GM19043 (cell line): ENCODE measurements at regions not wholly inside any gene's neighbourhood (a gene's known extent, or its start where the extent isn't known, plus 50 kb on each side); places are given as distances from the start of the nearest gene placed in this dataset.
"Not testable (repeated sequence)": the region's sequence is repeated elsewhere in the genome, so short reads cannot be mapped to it uniquely, and the experiment has no call there.

Source experiments
- ATAC-seq: cut with Tn5 transposase; IDR thresholded peaks from one replicate; pipeline ENCODE4 v1.9.1; 2021; ENCODE audit warnings: low read depth; ENCODE audit not compliant: unreplicated experiment

DNA sequence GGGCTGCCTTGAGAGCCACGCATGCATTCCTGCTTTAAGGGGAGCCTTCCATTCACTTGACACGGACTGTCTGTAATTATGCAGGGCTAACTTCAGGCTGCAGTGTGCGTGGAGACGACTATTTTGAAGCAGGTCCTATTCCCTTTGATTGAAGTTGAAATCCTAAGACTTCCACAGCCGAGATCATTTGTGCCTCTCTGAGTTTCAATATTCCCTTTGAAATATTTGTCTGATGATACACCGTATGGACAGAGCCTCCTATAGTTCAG is 585.2 kb downstream of the TTLL7 start:
- not testable (repeated sequence) for ATAC-seq

DNA sequence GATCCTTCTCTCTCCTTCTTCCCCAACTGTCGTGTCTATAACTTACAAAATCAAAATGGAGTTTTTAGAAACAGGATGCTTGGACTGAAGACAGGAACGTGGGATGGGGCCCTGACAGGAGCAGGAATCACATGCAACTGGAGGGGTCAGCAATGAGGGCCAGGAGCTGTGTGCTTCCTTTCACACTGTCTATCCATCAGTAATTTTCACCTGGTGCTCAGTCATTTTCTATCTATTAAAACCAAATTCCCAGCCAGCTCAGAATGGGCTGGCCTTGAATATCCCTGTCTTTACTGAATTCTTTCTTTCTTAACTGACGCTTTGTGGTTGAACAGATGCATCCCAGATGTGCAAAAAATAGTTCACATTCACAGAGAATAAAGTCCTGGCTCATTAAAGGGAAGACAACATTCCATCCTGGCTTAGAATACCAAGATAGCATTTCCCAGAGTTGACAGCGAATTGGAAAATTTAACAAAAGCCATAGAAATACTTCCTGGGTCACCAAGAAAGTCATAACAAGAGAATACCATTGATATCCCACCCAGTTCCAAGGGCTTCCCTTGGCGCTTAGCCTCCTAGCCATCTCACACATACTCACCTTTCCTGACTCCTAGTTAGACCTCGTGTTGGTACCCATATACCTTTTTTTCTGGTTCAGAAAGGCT is 588.1 kb downstream of the TTLL7 start:
- ATAC-seq = not testable (repeated sequence)

DNA sequence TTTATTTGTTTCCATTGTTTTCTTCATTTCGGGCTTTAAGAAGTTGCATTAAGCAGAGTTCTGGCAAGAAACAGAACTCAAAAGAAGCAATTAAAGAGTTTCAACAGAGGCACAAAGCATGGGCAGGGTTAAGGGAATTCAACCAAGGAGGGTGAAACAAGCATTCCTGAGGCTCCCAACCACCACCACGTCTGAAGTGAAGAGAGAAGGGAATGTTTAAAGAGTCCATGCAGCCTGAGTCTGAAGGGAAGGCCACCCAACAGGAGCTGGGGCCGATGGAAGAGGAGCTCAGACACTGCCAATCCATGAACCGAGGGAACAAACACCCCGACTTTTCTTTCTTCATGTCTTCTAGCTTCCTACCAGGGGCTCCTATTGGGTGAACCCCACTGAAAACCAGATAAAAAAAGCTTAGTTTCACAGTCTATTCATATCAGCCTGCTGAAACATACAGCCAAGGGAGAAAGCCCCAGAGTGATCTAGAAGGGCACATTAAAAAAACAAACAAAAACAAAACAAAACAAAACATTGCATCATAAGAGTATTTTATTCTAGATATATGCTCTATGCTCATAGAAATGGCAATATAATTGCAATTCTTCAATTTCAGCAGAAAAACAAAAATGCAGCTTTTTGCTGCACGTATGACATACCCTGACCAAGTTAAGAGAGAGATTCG is 592.1 kb downstream of the TTLL7 start:
- not testable (repeated sequence) for ATAC-seq

DNA sequence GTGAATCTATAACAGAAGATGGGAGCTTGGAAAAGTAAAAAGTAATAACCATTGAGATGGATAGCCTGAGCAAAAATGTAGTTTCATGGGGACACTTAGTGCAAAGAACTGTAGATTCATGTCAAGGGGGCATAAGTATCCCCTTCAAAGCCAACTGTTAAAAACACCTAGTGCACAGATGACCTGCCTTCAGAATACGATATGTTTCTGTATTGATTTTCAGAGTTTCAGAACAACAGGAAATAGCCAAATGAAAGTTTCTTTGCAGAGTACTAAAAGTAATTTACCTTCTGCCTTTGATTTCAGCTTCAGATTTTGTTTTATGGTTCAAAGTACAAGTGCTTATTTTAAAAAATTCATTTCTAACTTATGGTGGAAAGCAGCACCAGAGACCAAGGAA is 593.1 kb downstream of the TTLL7 start:
- ATAC-seq = peak; percentile 58

DNA sequence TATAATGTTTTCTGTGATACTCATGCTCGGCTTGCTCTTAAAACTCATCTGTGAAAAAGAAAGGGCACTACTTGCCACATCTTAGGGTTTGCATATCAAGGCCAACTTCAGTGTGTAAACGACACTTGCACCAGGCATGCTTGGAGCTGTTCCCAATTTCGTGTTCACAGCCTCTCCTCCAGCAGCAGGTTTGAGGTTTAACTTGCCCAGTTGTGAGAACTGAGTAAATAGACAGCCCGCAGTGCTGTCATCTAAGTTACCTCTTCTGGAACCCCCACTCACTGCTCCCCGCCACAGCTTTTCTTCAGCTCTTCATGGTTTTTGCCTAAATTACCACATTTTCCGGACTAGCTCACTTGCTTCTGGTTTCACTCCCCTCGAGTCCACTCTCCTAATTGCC is 595.4 kb downstream of the TTLL7 start:
- not testable (repeated sequence) for ATAC-seq

DNA sequence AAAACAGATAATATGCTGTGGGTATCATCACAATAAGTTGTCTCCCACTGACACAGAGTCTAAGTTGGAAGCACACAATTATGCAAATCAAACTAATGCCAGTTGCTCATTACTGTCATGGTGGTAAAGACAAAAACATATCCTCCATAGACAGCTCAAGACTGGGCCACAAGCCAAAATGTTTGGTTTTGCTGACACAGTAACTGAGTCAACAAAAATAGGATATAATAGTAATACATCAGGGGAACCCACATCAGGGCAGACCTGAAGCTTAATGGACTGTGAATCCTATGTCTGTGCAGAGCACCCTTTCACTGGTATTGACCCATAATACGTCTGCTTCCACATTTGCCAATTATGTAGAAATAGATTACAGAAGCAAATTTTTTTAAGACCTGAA is 597.8 kb downstream of the TTLL7 start:
- not testable (repeated sequence) for ATAC-seq

DNA sequence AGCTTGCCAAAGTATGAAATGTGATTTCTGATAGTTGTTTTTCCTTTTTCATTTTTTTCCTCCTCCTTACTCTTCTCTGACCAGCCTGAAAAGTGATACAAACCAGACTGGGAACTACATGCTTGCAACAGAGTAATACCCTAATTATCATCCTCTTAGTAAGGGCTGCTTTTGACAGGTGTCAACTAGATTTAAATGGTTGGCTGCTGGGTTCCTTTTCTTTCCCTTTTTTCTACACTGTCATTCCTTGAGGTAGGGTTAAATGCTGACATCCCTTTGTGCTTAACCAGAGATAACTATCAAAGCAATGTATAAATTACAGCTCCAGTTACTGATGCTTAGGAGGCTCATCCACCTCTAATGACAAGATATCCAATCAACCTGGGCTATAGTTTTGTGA is 598.8 kb downstream of the TTLL7 start:
- not testable (repeated sequence) for ATAC-seq

DNA sequence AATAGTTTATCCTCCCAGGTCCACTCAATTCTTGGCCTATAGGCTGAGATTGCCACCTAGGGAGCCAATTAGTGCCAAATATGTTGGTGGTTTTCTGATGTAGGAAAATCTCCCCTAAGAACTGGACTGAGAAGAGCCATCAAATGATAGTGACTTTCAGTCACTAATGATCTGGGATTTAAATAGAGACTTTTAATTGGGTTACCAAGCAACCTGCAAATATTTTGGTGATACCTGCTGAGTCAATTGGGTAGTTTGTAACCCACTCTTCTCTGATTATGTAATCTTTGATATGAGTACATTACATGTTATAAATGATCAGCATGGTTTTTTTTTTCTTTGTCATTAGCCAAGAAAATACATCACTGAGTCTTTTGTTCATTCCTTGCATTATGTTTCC is 600.8 kb downstream of the TTLL7 start:
- ATAC-seq = not testable (repeated sequence)

DNA sequence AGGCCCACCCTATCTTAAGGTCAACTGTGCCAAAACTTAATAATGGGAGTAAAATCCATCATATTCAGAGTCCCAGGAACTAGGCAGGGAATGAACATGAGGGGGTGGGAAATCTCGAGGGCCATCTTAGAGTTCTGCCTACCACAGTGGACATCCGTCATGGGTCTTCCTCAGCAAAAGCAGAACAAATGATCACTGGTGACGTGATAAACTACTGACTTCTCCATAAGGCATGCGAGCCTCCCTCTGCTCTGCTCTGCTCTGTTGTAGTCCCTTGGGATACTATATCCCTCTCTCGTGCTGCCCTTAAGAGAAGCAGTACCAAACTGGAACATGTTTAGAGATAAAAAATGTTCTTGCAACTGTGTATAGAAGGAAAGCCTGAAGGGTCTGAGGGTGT is 603.8 kb downstream of the TTLL7 start:
- ATAC-seq = not testable (repeated sequence)

DNA sequence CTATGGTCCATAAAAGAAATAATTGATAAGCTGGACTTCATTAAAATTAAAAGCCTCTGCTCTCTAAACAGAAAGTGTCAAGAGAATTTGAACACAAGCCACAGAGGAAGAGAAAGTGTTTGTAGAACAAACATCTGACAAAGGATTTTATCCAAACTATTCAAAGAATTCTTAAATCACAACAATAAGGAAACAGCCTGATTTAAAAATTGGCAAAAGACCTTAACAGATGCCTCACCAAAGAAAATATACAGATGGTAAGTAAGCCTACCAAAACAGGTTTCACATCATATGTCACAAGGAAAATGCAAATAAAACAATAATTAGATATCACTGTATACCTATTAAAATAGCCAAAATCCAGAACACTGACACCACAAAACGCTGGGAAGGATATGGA is 612.0 kb downstream of the TTLL7 start:
- not testable (repeated sequence) for ATAC-seq

DNA sequence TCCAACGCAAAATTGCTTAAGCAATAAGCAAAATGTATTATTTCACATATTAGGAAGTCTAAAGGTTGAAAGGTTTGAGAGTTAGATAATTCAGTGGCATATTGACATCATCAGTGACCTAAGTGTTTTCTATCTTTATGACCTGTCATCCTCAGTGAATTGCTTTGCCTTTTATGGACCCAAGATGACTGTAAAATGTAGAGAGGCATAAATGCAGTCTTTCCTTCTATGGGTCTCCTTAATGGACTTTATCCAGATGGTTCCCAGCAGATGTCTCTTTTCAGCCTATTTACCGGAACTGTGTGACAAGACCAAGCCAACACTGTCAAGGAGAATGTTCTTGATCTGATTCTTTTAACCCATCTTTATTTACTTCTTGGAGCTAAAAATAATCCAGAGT is 615.8 kb downstream of the TTLL7 start:
- ATAC-seq = not testable (repeated sequence)

DNA sequence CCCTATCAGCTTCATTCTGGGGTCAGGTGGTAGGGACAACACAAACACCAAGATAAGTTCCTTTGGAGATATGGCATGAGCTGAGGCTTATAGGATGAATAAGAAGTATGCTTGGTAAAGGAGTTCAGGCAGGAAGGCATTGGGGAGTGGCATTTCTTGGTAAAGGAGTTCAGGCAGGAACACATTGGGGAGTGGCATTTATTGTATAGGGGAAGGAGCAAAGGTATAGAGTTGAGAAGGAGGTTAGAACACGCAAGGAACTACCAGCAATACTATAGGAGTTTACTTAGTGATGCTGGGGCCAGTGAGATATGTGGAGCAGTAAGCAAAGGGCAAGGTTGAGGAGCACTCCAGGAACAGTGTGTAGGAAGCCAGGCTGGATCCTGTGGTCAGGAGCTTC is 625.9 kb downstream of the TTLL7 start:
- not testable (repeated sequence) for ATAC-seq

DNA sequence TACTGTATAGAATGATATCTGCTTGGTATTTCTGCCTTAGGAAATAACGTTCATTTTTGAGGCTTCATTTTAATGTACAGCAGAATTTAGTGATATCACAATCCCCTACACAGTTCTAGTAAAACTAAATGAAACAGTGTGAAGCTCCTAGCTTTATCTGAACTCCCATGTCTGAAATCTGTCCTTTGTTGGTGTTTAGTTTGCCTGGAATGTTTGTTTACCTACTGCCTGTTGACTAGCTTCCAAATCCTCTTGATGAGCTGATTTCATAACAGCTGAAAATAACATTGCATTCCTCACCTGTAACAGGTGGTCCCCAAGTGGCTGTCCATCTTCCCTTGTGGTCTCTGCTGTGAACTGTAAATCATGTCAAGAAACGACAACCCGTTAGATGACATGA is 629.1 kb downstream of the TTLL7 start:
- ATAC-seq = not testable (repeated sequence)

DNA sequence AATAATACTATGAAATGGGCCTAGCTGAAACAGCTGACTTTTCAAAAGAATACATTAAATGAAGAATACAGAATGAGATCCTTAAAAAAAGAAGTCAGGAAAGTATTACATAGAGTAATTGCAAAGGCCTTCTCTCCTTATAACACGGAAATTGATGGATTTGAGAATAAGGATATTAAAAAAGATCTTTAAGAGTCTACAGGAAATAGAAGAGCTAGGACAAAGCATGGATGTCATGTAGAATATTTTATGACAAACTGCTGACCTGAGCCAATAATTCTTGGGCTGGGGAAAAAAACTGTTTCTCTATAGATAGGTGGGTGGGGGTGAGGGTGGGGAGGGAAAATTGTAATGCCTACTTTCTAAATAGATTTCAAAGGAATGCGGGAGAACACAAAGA is 633.6 kb downstream of the TTLL7 start:
- ATAC-seq = not testable (repeated sequence)

DNA sequence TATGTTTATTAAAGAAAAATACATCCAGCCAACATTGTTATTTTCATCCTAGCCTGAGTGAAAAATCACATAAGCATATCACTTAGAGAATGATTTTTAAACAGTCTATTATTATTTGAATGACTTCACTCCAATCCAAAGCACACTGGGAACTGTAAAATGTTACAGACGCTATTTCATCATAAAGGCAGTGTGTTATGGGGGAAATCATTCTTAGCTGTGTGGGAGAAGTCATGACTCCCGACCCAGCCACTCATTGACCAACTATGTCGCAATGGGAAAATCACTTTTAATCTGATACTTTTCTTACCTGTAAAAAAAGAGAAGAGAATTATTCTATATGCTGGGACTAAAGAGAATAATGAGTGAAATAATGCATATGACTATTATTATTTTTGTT is 653.6 kb downstream of the TTLL7 start:
- not testable (repeated sequence) for ATAC-seq

DNA sequence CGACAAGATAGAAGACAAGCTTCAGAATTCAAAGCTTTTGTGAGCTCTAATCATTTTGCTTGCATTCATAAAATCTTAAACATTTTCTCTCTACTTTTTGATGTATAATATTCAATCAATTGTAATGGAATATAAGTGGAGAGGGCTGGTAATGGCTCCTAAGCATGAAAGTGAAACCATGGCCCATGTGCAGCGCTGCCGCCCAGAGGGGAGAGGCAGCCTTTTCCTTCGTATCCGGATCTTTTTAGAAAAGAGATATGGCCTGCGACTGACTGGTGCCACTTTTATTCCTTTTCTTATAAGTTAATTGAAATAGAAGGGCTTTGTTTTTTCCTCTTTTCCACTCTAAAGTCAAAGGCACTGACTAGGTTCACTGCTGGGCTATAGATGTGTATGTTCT is 655.2 kb downstream of the TTLL7 start:
- ATAC-seq = not testable (repeated sequence)

DNA sequence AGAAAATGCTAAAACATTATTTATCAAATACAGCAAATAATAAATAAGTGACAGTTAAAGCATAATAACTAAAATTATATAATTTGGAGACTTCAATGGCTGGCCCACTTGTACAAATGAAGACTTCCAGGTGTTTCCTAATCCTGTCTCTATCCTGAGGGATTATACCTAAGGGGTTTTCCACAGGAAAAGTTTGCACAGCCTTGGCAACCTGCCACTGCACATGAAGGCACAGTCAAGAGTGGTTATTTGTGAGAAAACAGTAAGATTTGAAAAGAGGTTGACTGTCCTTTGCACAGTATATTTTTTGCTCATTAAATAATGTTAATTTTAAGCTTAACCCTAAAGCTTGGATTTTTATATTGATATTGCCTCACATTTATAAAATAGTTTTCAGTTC is 655.9 kb downstream of the TTLL7 start:
- ATAC-seq = not testable (repeated sequence)

DNA sequence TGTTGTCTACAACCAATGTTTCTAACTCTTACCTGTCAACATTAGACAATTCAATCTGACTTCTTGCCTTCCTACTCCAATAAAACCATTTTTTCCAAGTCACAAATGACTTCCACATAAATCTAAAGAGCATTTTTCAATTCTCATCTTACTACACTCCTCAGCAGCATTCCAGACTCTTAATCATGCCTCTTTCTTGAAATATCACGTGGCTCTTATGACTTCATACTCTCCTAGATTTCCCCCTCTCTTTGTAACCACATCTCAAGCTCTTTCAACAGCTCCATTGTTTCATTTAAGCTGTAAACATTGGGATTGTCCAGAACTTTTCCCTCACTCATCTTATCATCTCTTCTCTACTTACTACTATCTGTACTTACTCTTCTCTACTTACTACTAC is 666.6 kb downstream of the TTLL7 start:
- not testable (repeated sequence) for ATAC-seq

DNA sequence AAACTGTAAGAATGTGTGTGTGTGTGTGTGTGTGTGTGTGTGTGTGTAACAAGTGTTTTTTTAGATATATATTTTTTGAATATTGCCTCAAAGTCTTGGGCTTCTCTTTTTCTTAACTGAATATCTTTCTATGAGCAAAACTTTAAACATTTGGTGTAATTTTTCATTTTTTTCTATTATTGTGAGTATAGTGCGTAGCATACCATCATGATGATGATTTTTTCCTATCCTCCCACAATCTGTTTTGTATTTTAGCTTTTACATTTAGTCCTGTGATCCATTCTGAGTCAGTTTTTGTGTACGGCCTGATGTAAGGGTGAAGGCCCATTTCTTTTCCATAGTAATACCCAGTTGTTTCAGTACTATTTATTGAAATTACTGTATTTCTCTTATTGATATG is 680.6 kb downstream of the TTLL7 start:
- no peak for ATAC-seq

DNA sequence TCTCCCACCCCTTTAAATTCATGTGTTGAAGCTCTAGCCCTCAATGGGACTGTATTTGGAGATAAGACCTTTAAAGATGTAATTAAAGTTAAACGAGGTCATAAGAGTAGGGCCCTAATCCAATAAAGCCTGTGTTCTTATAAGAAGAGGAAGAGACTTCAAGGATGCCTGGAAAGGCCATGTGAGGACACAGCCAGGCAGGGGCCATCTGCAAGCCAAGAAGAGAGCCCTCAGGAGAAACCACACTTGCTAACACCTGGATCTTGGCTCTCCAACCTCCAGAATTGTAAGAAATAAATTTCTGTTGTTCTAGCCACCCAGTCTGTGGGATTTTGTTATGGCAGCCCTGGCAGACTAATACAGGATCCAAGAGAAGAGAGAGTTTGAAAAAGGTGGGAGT is 683.5 kb downstream of the TTLL7 start:
- not testable (repeated sequence) for ATAC-seq

DNA sequence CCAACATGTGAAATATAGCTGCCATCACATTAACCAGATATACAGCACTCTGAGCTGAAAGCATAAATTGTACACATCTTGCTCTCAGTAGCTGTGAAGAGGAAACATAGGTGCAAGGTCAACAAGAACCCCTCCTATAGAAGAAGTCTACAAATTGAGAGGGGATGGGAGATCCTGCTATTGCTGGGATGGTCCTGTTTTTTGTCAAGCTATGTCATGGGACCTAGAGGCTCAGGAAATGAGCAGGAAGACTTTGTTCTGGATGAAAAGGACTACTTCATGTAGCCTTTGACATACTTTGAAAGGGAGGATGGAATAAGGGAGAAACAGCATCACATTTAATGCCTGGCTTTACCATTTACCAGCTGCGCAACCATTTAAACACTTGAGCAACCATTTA is 688.8 kb downstream of the TTLL7 start:
- not testable (repeated sequence) for ATAC-seq

DNA sequence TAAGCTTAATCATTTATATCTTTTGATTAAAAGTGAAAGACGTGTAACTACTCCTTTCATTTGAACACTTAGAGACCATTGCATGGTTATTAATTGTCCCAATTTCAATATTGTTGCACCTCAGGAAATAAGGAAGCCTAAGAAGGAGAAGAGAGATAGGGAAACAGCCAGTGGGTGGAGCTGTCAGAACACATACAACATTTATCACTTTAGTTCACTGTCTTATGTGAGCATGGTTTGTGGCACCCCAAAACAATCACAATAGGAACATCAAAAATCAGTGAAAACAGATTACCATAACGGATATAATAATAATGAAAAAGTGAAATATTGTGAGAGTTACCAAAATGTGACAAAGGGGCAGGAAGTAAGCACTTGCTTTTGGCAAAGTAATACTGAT is 689.9 kb downstream of the TTLL7 start:
- not testable (repeated sequence) for ATAC-seq
